Panc1 (cell line): ENCODE measurements at regions not wholly inside any gene's neighbourhood (a gene's known extent, or its start where the extent isn't known, plus 50 kb on each side); places are given as distances from the start of the nearest gene placed in this dataset.

Experiments
- ATAC-seq: fragments of 200-7000 bp; cut with Tn5 transposase; 2 replicates; pipeline ENCODE4 v1.9.1; 2020; ENCODE audit warnings: mild to moderate bottlenecking, moderate library complexity
- BruUV-seq: library from RNA; stranded (reverse); fragments of 400-500 nt; replicated peaks from 2 replicates; lab custom pipeline; 2021; lab: Mats Ljungman, UMichigan
- CTCF ChIA-PET: fragments of 300-600 bp; sonication (Branson Sonifier 250); formaldehyde crosslinking; loops from one replicate; lab custom pipeline; 2022; ENCODE audit warnings: antibody characterized with exemption; lab: Charles Lee
- POLR2A ChIA-PET: fragments of 300-600 bp; sonication (Branson Sonifier 250); formaldehyde crosslinking; loops from one replicate; lab custom pipeline; 2022; ENCODE audit warnings: antibody characterized with exemption; lab: Charles Lee
- DNase-seq: peaks from one replicate; pipeline ENCODE4 v3.0.0-alpha.2; 2010; ENCODE audit warnings: low read depth, low spot score
- H3K27ac ChIP-seq: 2 replicates; pipeline ENCODE4 v1.5.1; 2011; ENCODE audit warnings: mild to moderate bottlenecking, low read length, inconsistent platforms
- H3K27me3 ChIP-seq: fragments of 200-500 bp; sonication (Bioruptor generic); 2 replicates; pipeline ENCODE4 v1.6.0; 2014; ENCODE audit warnings: low read length, inconsistent platforms; ENCODE audit not compliant: control insufficient read depth, insufficient read depth
- H3K36me3 ChIP-seq: fragments of 200-500 bp; sonication (Bioruptor generic); 2 replicates; pipeline ENCODE4 v1.5.1; 2014; ENCODE audit warnings: inconsistent platforms, mild to moderate bottlenecking, low read length, moderate library complexity; ENCODE audit not compliant: control insufficient read depth, insufficient read depth
- H3K4me1 ChIP-seq: 2 replicates; pipeline ENCODE4 v1.5.1; 2011; ENCODE audit warnings: inconsistent platforms, mild to moderate bottlenecking, low read length, moderate library complexity; ENCODE audit not compliant: control insufficient read depth, insufficient read depth
- H3K4me3 ChIP-seq, 2 experiments: 2 replicates each; pipeline ENCODE4 v1.5.1; 2011 to 2012; ENCODE audit warnings: low read depth in 2 of 2, low read length in 2 of 2, mild to moderate bottlenecking in 2 of 2, inconsistent platforms in 1 of 2, moderate library complexity in 1 of 2
- H3K9me3 ChIP-seq: fragments of 200-500 bp; sonication (Bioruptor generic); 2 replicates; pipeline ENCODE4 v1.5.1; 2014; ENCODE audit warnings: low read depth, mild to moderate bottlenecking, inconsistent platforms, low read length, moderate library complexity; ENCODE audit not compliant: control insufficient read depth, insufficient read depth
- POLR2AphosphoS5 ChIP-seq: IDR thresholded peaks from 2 replicates; pipeline ENCODE4 v1.6.1; 2012; ENCODE audit warnings: mild to moderate bottlenecking, low read depth, low read length, moderate library complexity
- SIN3A ChIP-seq: IDR thresholded peaks from 2 replicates; pipeline ENCODE4 v1.6.1; 2012; ENCODE audit warnings: low read depth, mild to moderate bottlenecking, low read length, moderate library complexity, borderline replicate concordance; ENCODE audit not compliant: insufficient read depth
- TCF7L2 ChIP-seq: IDR thresholded peaks from 2 replicates; pipeline ENCODE4 v1.6.1; 2011; ENCODE audit warnings: mild to moderate bottlenecking, low read depth, low read length, inconsistent platforms
- in situ Hi-C: cut with HindIII; loops from 2 replicates; pipeline ENCODE4 v1.10.0; 2016; ENCODE audit warnings: low sequenced_read_pairs, low pct_unique_long_range_greater_than_20kb
- intact Hi-C: fragments of 100-400 bp; cut with micrococcal nuclease; formaldehyde crosslinking; loops from one replicate; pipeline ENCODE4 v1.10.0; 2022; ENCODE audit not compliant: unreplicated experiment
- TF ChIP-seq, protein P1 (sequence below): fragments of 450-650 bp; IDR thresholded peaks from 2 replicates; pipeline ENCODE4 v1.5.1; 2017; ENCODE audit warnings: mild to moderate bottlenecking
- TF ChIP-seq, protein P2 (sequence below), 2 experiments: IDR thresholded peaks; 2 replicates each; pipeline ENCODE4 v1.6.1; 2011 to 2012; ENCODE audit warnings: low read depth in 2 of 2, control low read depth in 1 of 2, low read length in 1 of 2, mild to moderate bottlenecking in 1 of 2, moderate library complexity in 1 of 2; ENCODE audit not compliant: insufficient read depth in 1 of 2

DNA sequence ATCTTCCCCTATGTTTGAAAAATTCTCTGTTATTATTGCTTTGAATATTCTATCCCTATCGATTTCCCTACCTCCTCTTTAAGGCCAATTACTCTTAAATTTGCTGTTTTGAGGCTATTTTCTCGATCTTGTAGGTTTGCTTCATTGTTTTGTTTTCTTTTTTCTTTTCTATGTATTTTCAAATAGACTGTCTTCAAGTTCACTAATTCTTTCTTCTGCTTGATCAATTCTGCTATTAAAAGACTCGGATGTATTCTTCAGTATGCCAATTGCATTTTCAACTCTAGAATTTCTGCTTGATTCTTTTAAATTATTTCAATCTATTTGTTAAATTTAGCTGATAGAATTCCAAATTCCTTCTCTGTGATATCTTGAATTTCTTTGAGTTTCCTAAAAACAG is 144.0 kb upstream of the NANOGP8 start:
- ChIA-PET CTCF (no interaction called here), POLR2A (no interaction called here)
- no peaks in the 10 kb centered on the region for H3K36me3 ChIP-seq

DNA sequence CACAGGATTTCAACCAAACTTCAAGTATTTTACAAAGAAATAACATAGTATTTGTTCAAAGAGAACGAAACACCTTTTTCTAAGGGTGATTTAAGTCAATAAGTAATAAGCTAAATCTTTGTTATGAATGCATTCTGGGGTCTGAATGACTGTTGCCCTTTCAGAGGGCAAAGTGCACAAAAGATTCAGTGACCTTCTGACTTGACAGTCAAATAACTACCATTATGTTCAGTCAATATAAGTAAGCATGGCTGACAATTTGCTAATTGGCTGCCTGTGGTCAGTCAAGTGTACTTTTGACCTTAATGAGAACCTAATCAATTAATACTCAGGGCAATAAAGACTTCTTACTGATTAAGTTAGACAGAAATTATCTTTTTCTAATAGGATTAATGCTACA is 133.1 kb upstream of the NANOGP8 start:
- TF ChIP-seq TCF7L2: no peak
- TF ChIP-seq POLR2AphosphoS5: no peak
- TF ChIP-seq, protein P1, sequence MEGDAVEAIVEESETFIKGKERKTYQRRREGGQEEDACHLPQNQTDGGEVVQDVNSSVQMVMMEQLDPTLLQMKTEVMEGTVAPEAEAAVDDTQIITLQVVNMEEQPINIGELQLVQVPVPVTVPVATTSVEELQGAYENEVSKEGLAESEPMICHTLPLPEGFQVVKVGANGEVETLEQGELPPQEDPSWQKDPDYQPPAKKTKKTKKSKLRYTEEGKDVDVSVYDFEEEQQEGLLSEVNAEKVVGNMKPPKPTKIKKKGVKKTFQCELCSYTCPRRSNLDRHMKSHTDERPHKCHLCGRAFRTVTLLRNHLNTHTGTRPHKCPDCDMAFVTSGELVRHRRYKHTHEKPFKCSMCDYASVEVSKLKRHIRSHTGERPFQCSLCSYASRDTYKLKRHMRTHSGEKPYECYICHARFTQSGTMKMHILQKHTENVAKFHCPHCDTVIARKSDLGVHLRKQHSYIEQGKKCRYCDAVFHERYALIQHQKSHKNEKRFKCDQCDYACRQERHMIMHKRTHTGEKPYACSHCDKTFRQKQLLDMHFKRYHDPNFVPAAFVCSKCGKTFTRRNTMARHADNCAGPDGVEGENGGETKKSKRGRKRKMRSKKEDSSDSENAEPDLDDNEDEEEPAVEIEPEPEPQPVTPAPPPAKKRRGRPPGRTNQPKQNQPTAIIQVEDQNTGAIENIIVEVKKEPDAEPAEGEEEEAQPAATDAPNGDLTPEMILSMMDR: no peak
- no peak for TF ChIP-seq SIN3A
- TF ChIP-seq, protein P2, sequence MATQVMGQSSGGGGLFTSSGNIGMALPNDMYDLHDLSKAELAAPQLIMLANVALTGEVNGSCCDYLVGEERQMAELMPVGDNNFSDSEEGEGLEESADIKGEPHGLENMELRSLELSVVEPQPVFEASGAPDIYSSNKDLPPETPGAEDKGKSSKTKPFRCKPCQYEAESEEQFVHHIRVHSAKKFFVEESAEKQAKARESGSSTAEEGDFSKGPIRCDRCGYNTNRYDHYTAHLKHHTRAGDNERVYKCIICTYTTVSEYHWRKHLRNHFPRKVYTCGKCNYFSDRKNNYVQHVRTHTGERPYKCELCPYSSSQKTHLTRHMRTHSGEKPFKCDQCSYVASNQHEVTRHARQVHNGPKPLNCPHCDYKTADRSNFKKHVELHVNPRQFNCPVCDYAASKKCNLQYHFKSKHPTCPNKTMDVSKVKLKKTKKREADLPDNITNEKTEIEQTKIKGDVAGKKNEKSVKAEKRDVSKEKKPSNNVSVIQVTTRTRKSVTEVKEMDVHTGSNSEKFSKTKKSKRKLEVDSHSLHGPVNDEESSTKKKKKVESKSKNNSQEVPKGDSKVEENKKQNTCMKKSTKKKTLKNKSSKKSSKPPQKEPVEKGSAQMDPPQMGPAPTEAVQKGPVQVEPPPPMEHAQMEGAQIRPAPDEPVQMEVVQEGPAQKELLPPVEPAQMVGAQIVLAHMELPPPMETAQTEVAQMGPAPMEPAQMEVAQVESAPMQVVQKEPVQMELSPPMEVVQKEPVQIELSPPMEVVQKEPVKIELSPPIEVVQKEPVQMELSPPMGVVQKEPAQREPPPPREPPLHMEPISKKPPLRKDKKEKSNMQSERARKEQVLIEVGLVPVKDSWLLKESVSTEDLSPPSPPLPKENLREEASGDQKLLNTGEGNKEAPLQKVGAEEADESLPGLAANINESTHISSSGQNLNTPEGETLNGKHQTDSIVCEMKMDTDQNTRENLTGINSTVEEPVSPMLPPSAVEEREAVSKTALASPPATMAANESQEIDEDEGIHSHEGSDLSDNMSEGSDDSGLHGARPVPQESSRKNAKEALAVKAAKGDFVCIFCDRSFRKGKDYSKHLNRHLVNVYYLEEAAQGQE (IDR thresholded peaks at IDR 0.05; ENCODE audit: insufficient read depth in 1 of 2, low read depth in 2 of 2, low read length in 1 of 2): no peak
- Histone ChIP-seq H3K9me3 (no peaks in the 10 kb centered on the region), H3K4me3 (no peak overlapping the region), H3K27ac (no peak overlapping the region), H3K27me3 (no peaks in the 10 kb centered on the region), H3K4me1 (no peaks in the 10 kb centered on the region), H3K36me3 (no peaks in the 10 kb centered on the region)
- no TSS peak for BruUV-seq
- ChIA-PET CTCF (no interaction called here), POLR2A (no interaction called here)
- intact Hi-C loops: no loop called here
- no peak for DNase-seq
- in situ Hi-C loops: no loop called here
- no peak for ATAC-seq

More for the DNA sequence above, 144.0 kb upstream of the NANOGP8 start:
- in situ Hi-C loops (no loop called here), intact Hi-C loops (no loop called here)
- no peak for ATAC-seq
- TF ChIP-seq, protein P1: no peak
- TF ChIP-seq, protein P2 (IDR thresholded peaks at IDR 0.05; ENCODE audit: insufficient read depth in 1 of 2, low read depth in 2 of 2, low read length in 1 of 2): no peak
- TF ChIP-seq SIN3A (no peak), TCF7L2 (no peak), POLR2AphosphoS5 (no peak)
- DNase-seq: no peak
- BruUV-seq: no TSS peak
- no peaks in the 10 kb centered on the region for H3K9me3 ChIP-seq
- H3K27me3 ChIP-seq: no peaks in the 10 kb centered on the region
- H3K4me3 ChIP-seq: no peak overlapping the region
- no peaks in the 10 kb centered on the region for H3K4me1 ChIP-seq
- no peak overlapping the region for H3K27ac ChIP-seq
